ENCODE measurements at regions not wholly inside any gene's neighbourhood (a gene's known extent, or its start where the extent isn't known, plus 50 kb on each side); places are given as distances from the start of the nearest gene placed in this dataset.

- no peaks in the 10 kb centered on the region for H3K27me3 ChIP-seq (ENCODE audit: control insufficient read depth in 2 of 2, insufficient read depth in 2 of 2, low read length in 2 of 2)
- H3K36me3 ChIP-seq (ENCODE audit: control insufficient read depth in 2 of 3, insufficient read depth in 3 of 3, low read length in 3 of 3), result no peaks in the 10 kb centered on the region
- Mint-ChIP-seq H3K4me1 (no peaks in the 10 kb centered on the region), H3K27me3 (no peaks in the 10 kb centered on the region), H3K4me3 (no peak overlapping the region), H3K9me3 (peaks cover 0 to 6% (median 0%) of the 10 kb centered on the region in 11 donors), H3K36me3 (no peaks in the 10 kb centered on the region), H3K27ac (no peak overlapping the region)
- ChIA-PET CTCF (no interaction called here), POLR2A (no interaction called here)
- no peak overlapping the region for H3K27ac ChIP-seq (ENCODE audit: low read depth, low read length)
- intact Hi-C loops (cut with micrococcal nuclease), result no loop called here
- ATAC-seq (no peak), DNase-seq (no peak)
- no peak overlapping the region for H3K4me3 ChIP-seq (ENCODE audit: low read length)
- H3K9me3 ChIP-seq (ENCODE audit: control insufficient read depth in 2 of 3, low read length in 3 of 3), result no peaks in the 10 kb centered on the region
- H3K4me1 ChIP-seq (ENCODE audit: control insufficient read depth in 2 of 2, insufficient read depth in 2 of 2, low read length in 2 of 2), result no peaks in the 10 kb centered on the region
These were observed 316.2 kb downstream of the BRINP1 start for GRCh38 chr9:119053070-119053469.

- ChIA-PET CTCF (no interaction called here), POLR2A (no interaction called here)
- DNase-seq, result no peak
These were observed 308.4 kb downstream of the BRINP1 start for GRCh38 chr9:119060629-119061385.

GRCh38 chr9:119071636-119072035 is 297.6 kb downstream of the BRINP1 start:
- Histone ChIP-seq H3K27me3 (ENCODE audit: control insufficient read depth in 2 of 2, insufficient read depth in 2 of 2, low read length in 2 of 2) (no peaks in the 10 kb centered on the region), H3K36me3 (ENCODE audit: control insufficient read depth in 2 of 3, insufficient read depth in 3 of 3, low read length in 3 of 3) (no peaks in the 10 kb centered on the region), H3K9me3 (ENCODE audit: control insufficient read depth in 2 of 3, low read length in 3 of 3) (no peaks in the 10 kb centered on the region), H3K4me1 (ENCODE audit: control insufficient read depth in 2 of 2, insufficient read depth in 2 of 2, low read length in 2 of 2) (no peaks in the 10 kb centered on the region), H3K27ac (ENCODE audit: low read depth, low read length) (no peak overlapping the region), H3K4me3 (ENCODE audit: low read length) (no peak overlapping the region)
- Mint-ChIP-seq H3K27ac (no peak overlapping the region), H3K36me3 (no peaks in the 10 kb centered on the region), H3K27me3 (no peaks in the 10 kb centered on the region), H3K4me3 (no peak overlapping the region), H3K4me1 (no peaks in the 10 kb centered on the region), H3K9me3 (peaks cover 0 to 33% (median 7%) of the 10 kb centered on the region in 11 donors)
- intact Hi-C loops (cut with micrococcal nuclease), result no loop called here
- CTCF ChIA-PET, result no interaction called here
- POLR2A ChIA-PET, result no interaction called here
- DNase-seq, result no peak
- ATAC-seq, result no peak

More at GRCh38 chr9:119060629-119061385, 308.4 kb downstream of the BRINP1 start:
- Mint-ChIP-seq H3K4me3 (no peak overlapping the region), H3K27me3 (no peaks in the 10 kb centered on the region), H3K4me1 (no peaks in the 10 kb centered on the region), H3K36me3 (no peaks in the 10 kb centered on the region), H3K9me3 (peaks cover 0 to 12% (median 3%) of the 10 kb centered on the region in 11 donors), H3K27ac (no peak overlapping the region)
- Histone ChIP-seq H3K9me3 (ENCODE audit: control insufficient read depth in 2 of 3, low read length in 3 of 3) (no peaks in the 10 kb centered on the region), H3K36me3 (ENCODE audit: control insufficient read depth in 2 of 3, insufficient read depth in 3 of 3, low read length in 3 of 3) (no peaks in the 10 kb centered on the region), H3K4me3 (ENCODE audit: low read length) (no peak overlapping the region), H3K4me1 (ENCODE audit: control insufficient read depth in 2 of 2, insufficient read depth in 2 of 2, low read length in 2 of 2) (no peaks in the 10 kb centered on the region), H3K27me3 (ENCODE audit: control insufficient read depth in 2 of 2, insufficient read depth in 2 of 2, low read length in 2 of 2) (no peaks in the 10 kb centered on the region), H3K27ac (ENCODE audit: low read depth, low read length) (no peak overlapping the region)
- no peak for ATAC-seq
- intact Hi-C loops (cut with micrococcal nuclease), result no loop called here

GRCh38 chr9:119074017-119074416 is 295.2 kb downstream of the BRINP1 start:
- H3K9me3 Mint-ChIP-seq, result peaks cover 0 to 25% (median 3%) of the 10 kb centered on the region in 11 donors
- H3K9me3 ChIP-seq (ENCODE audit: control insufficient read depth in 2 of 3, low read length in 3 of 3), result no peaks in the 10 kb centered on the region
- ATAC-seq (no peak), DNase-seq (no peak)
- H3K36me3 ChIP-seq (ENCODE audit: control insufficient read depth in 2 of 3, insufficient read depth in 3 of 3, low read length in 3 of 3), result no peaks in the 10 kb centered on the region
- intact Hi-C loops (cut with micrococcal nuclease), result no loop called here
- no peak overlapping the region for H3K27ac ChIP-seq (ENCODE audit: low read depth, low read length)
- CTCF ChIA-PET, result no interaction called here
- H3K4me3 ChIP-seq (ENCODE audit: low read length), result no peak overlapping the region
- no peaks in the 10 kb centered on the region for H3K27me3 ChIP-seq (ENCODE audit: control insufficient read depth in 2 of 2, insufficient read depth in 2 of 2, low read length in 2 of 2)
- no peaks in the 10 kb centered on the region for H3K36me3 Mint-ChIP-seq
- no peak overlapping the region for H3K4me3 Mint-ChIP-seq
- H3K27ac Mint-ChIP-seq, result no peak overlapping the region
- H3K4me1 ChIP-seq (ENCODE audit: control insufficient read depth in 2 of 2, insufficient read depth in 2 of 2, low read length in 2 of 2), result no peaks in the 10 kb centered on the region
- H3K4me1 Mint-ChIP-seq, result no peaks in the 10 kb centered on the region
- POLR2A ChIA-PET, result no interaction called here
- no peaks in the 10 kb centered on the region for H3K27me3 Mint-ChIP-seq

- Mint-ChIP-seq H3K27ac (no peak overlapping the region), H3K27me3 (no peaks in the 10 kb centered on the region), H3K4me1 (no peaks in the 10 kb centered on the region), H3K9me3 (peaks cover 0 to 8% (median 0%) of the 10 kb centered on the region in 11 donors), H3K4me3 (no peak overlapping the region), H3K36me3 (no peaks in the 10 kb centered on the region)
- intact Hi-C loops (cut with micrococcal nuclease), result no loop called here
- CTCF ChIA-PET, result no interaction called here
- Histone ChIP-seq H3K4me1 (ENCODE audit: control insufficient read depth in 2 of 2, insufficient read depth in 2 of 2, low read length in 2 of 2) (no peaks in the 10 kb centered on the region), H3K36me3 (ENCODE audit: control insufficient read depth in 2 of 3, insufficient read depth in 3 of 3, low read length in 3 of 3) (no peaks in the 10 kb centered on the region), H3K27ac (ENCODE audit: low read depth, low read length) (no peak overlapping the region), H3K27me3 (ENCODE audit: control insufficient read depth in 2 of 2, insufficient read depth in 2 of 2, low read length in 2 of 2) (no peaks in the 10 kb centered on the region), H3K9me3 (ENCODE audit: control insufficient read depth in 2 of 3, low read length in 3 of 3) (no peaks in the 10 kb centered on the region), H3K4me3 (ENCODE audit: low read length) (no peak overlapping the region)
- POLR2A ChIA-PET, result no interaction called here
- no peak for ATAC-seq
- DNase-seq, result no peak
These were observed 291.2 kb downstream of the BRINP1 start for GRCh38 chr9:119078015-119078414.

- Histone ChIP-seq H3K27me3 (ENCODE audit: control insufficient read depth in 2 of 2, insufficient read depth in 2 of 2, low read length in 2 of 2) (no peaks in the 10 kb centered on the region), H3K4me3 (ENCODE audit: low read length) (no peak overlapping the region), H3K9me3 (ENCODE audit: control insufficient read depth in 2 of 3, low read length in 3 of 3) (no peaks in the 10 kb centered on the region), H3K4me1 (ENCODE audit: control insufficient read depth in 2 of 2, insufficient read depth in 2 of 2, low read length in 2 of 2) (no peaks in the 10 kb centered on the region), H3K36me3 (ENCODE audit: control insufficient read depth in 2 of 3, insufficient read depth in 3 of 3, low read length in 3 of 3) (no peaks in the 10 kb centered on the region), H3K27ac (ENCODE audit: low read depth, low read length) (no peak overlapping the region)
- peaks cover 0 to 4% (median 0%) of the 10 kb centered on the region in 7 donors for H3K4me1 Mint-ChIP-seq
- no peak overlapping the region for H3K27ac Mint-ChIP-seq
- CTCF ChIA-PET, result no interaction called here
- POLR2A ChIA-PET, result no interaction called here
- intact Hi-C loops (cut with micrococcal nuclease), result no loop called here
- no peak for ATAC-seq
- no peak overlapping the region for H3K4me3 Mint-ChIP-seq
- peaks cover 0 to 4% (median 0%) of the 10 kb centered on the region in 5 donors for H3K36me3 Mint-ChIP-seq
- no peaks in the 10 kb centered on the region for H3K27me3 Mint-ChIP-seq
- H3K9me3 Mint-ChIP-seq, result peaks cover 0 to 11% (median 5%) of the 10 kb centered on the region in 11 donors
- no peak for DNase-seq
These were observed 285.6 kb downstream of the BRINP1 start for GRCh38 chr9:119083673-119084072.

GRCh38 chr9:119086590-119086989 is 282.6 kb downstream of the BRINP1 start:
- H3K4me1 Mint-ChIP-seq, result peaks cover 0 to 4% (median 0%) of the 10 kb centered on the region in 7 donors
- peaks cover 0 to 11% (median 5%) of the 10 kb centered on the region in 11 donors for H3K9me3 Mint-ChIP-seq
- no peak for DNase-seq
- no peaks in the 10 kb centered on the region for H3K27me3 ChIP-seq (ENCODE audit: control insufficient read depth in 2 of 2, insufficient read depth in 2 of 2, low read length in 2 of 2)
- ChIA-PET CTCF (no interaction called here), POLR2A (no interaction called here)
- no peaks in the 10 kb centered on the region for H3K9me3 ChIP-seq (ENCODE audit: control insufficient read depth in 2 of 3, low read length in 3 of 3)
- H3K36me3 Mint-ChIP-seq, result peaks cover 0 to 4% (median 0%) of the 10 kb centered on the region in 5 donors
- no peak overlapping the region for H3K27ac ChIP-seq (ENCODE audit: low read depth, low read length)
- no peak overlapping the region for H3K4me3 ChIP-seq (ENCODE audit: low read length)
- intact Hi-C loops (cut with micrococcal nuclease), result no loop called here
- no peaks in the 10 kb centered on the region for H3K4me1 ChIP-seq (ENCODE audit: control insufficient read depth in 2 of 2, insufficient read depth in 2 of 2, low read length in 2 of 2)
- H3K27ac Mint-ChIP-seq, result no peak overlapping the region
- no peak for ATAC-seq
- H3K4me3 Mint-ChIP-seq, result no peak overlapping the region
- no peaks in the 10 kb centered on the region for H3K36me3 ChIP-seq (ENCODE audit: control insufficient read depth in 2 of 3, insufficient read depth in 3 of 3, low read length in 3 of 3)
- H3K27me3 Mint-ChIP-seq, result no peaks in the 10 kb centered on the region

All from naive thymus-derived CD4-positive, alpha-beta T cell (primary cell).